ENCODE measurements at regions not wholly inside any gene's neighbourhood (a gene's known extent, or its start where the extent isn't known, plus 50 kb on each side); places are given as distances from the start of the nearest gene placed in this dataset.

GRCh38 chr5:135750506-135750905, 84.0 kb upstream of the SLC25A48 start:
- no peak for TF ChIP-seq POLR2A (IDR thresholded peaks at IDR 0.05)
- TF ChIP-seq CTCF (IDR thresholded peaks at IDR 0.05) = no peak
- TF ChIP-seq EP300 (IDR thresholded peaks at IDR 0.05) = no peak
